GM21737 (cell line): ENCODE measurements at regions not wholly inside any gene's neighbourhood (a gene's known extent, or its start where the extent isn't known, plus 50 kb on each side); places are given as distances from the start of the nearest gene placed in this dataset.

Experiments used
- ATAC-seq: cut with Tn5 transposase; IDR thresholded peaks from one replicate; pipeline ENCODE4 v1.9.1; 2021; ENCODE audit warnings: mild to moderate bottlenecking, moderate library complexity; ENCODE audit not compliant: unreplicated experiment

DNA sequence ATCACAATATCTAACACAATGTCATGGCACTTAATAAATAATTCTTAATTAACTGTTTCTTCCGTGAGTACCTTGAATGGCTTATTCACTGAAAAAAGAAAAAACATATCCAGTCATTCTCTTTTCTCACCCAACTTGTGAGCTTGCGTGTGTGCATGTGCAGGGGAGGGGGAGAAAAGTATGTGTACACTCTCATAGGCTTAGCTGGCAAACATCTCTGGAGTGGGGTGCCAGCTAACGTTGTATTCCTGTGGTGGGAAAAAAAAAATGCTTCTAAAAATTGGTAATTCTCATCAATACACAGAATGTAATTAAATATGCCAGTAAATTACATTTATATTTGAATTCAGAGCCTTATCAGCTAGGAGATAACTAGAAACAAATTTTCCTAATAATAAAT lies 291.9 kb upstream of the NOX3 start:
- ATAC-seq, result no peak

- no peak for ATAC-seq
These were observed 285.3 kb upstream of the NOX3 start for GRCh38 chr6:155740781-155741399.

- no peak for ATAC-seq
These were observed 283.0 kb upstream of the NOX3 start for GRCh38 chr6:155738602-155739105.

DNA sequence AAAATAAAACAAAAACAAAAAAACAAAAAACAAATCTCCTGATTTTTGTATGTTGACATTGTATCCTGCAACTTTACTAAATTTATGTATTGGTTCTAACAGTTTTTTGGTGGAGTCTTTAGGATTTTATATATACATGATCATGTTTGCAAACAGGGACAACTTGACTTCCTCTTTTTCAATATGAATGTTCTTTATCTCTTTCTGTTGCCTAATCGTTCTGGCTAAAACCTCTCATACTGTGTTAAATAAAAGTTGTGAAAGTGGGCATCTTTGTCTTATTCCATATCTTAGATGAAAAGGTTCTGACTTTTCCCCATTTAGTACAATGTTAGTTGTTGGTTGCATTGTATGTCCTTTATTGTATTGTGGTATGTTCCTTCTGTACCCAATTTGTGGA lies 261.7 kb upstream of the NOX3 start:
- no peak for ATAC-seq

DNA sequence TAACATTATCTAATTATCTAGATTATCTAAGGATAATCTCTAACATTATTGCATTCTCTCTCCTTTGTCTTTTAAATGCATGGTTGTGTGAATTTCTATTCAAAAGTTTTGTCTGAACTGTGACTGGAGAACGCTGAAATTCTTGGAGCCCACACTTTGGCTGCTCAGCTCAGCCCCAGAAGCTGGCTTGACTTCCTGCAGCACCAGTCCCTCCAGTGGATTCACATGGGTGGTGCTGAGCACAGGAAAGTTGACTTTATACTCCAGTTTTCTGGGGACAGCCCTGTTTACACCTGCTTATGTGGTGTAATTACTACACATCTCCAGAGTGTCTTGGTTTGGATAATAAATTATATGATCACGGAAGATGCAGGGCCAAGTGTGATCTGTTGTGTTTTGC lies 255.1 kb upstream of the NOX3 start:
- ATAC-seq, result no peak

DNA sequence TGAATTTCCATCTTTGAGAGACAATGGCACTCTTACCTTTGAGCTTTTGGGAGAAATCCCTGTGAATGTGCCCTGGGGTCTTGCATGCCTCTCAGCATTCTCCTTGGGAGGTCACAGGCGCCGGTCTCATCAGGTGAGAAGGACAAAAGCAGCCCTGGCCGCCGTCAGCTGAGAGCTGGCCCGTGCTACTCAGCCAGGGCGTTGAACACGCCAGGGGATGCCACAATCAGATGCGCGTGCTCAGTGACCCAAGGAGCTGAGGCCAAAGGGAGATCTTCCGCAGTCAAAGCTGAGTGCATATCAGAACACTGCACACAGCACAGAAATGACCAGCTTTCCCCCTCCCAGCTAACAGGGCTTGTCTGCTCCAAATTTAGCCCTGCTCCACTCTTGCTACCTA lies 253.6 kb upstream of the NOX3 start:
- no peak for ATAC-seq

DNA sequence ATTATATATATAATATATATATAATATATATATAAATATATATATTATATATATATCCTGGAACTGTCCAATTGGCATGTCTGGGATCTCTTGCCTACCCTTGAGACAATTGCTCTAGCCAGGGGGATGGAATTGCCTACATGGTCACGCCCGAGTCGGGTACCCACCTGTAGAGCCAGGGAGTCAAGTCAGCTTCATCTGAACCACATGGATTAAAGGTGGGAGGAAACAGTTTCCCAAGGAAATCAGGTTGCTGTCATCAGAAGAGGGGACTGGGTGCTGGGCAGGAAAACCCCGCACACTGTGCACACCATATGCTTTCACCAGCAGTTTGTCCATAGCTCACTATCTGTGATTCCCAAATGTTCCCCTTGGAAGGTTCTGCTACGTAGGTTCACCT lies 252.5 kb upstream of the NOX3 start:
- ATAC-seq, result no peak

DNA sequence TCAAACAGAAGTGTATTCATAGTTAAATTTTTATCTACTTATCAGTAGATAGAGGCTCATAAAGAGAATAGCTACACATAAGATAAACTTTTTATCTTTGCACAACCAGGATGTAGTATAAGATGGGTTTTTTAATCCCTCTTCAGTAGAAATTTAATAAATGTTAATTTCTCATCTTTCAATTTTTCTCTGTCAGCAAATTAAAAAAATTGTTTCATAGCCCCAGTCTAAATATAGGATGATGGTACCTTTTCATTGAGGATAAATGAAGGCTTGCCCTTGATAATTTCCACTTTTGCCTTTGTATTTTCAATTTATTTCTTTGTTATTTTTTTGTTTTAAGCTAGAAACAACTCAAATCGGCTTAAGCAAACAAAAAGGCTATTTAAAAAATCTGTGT lies 251.2 kb upstream of the NOX3 start:
- no peak for ATAC-seq

DNA sequence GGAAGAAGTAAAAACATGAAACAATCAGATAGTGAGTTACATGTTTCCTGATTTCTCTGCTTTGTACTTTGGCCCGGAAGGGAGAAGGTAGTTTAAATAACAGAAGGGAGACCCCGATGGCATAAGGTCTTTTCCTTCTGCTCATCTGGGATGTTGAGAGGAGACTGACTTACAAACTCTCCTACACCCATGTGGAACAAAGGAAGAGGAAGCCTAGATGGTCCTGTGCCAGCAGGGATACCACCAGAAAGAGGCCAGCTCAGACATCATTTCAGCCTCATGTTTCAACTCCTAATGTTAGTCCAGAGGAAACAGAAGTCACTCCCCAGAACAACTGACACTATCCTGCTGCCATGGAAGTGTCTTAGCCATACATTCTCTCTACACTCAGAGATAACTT lies 250.7 kb upstream of the NOX3 start:
- no peak for ATAC-seq

- no peak for ATAC-seq
These were observed 245.7 kb upstream of the NOX3 start for GRCh38 chr6:155701342-155701741.

DNA sequence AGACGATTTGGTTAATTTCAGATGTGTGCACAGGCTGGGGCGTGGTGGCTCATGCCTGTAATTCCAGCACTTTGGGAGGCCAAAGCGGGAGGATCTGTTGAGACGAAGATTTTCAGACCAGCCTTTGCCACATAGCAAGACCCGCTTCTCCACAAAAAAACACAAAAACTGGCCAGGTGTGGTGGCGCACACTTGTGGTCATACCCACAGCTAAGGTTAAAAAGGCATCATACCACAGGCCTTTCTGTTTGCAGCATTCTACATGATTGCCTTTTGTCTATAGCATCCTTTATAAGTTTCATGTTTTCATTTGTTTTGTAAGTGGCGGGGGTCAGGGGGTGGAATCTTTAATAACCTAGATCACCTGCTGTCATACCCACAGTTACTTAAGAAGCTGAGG lies 239.9 kb upstream of the NOX3 start:
- no peak for ATAC-seq

DNA sequence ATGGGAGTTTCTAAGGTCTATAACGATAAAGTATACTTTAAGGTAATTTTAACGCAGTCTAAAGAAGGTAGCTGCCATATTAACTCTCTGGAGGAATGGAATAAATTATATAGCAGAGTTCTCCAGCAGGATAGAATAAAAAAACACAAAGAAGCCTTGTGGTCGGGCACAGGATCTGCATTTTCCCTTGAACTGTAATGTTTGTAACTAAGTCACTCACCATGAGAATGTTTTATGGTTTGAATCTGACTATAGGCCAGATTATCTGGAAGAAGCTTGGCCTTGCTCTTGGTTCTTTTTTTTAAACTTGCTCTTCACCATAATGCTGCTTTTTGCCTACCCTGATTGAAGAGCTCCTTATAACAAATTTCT lies 238.8 kb upstream of the NOX3 start:
- no peak for ATAC-seq

DNA sequence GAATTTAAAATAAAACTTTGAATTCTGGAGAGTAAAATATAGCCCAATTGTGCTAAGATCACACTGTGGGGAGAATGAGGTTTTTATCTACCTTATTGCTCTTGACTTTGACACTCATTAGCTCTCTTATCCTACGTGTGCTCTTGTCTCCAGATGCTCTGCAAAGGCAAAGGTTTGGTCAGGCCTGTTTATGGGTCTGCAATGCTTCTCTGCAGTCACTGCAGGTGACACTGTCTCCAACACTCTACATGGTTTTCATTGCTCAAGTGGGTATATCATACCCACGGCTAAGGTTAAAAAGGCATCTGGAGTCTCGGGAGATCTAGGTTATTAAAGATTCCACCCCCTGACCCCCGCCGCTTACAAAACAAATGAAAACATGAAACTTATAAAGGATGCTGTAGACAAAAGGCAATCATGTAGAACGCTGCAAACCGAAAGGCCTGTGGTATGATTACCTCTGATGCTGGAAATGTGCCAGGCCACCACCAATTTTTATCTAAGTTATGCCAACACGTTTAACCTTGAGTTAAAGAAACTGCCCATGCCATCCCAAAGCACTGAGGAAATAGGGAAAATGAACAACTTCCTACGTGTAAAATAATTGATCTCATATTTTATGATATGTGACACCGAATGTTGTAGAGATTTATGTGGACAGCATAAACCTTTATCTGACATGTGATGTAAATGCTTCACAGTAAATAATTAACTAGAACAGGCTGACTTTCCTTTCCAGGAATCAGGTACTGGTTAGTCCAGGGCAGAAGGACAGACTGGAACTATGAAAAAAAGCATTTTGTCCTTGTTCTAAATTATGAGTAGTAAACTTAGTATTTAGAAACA lies 238.2 kb upstream of the NOX3 start:
- no peak for ATAC-seq

- ATAC-seq, result no peak
These were observed 235.2 kb upstream of the NOX3 start for GRCh38 chr6:155690820-155691219.

DNA sequence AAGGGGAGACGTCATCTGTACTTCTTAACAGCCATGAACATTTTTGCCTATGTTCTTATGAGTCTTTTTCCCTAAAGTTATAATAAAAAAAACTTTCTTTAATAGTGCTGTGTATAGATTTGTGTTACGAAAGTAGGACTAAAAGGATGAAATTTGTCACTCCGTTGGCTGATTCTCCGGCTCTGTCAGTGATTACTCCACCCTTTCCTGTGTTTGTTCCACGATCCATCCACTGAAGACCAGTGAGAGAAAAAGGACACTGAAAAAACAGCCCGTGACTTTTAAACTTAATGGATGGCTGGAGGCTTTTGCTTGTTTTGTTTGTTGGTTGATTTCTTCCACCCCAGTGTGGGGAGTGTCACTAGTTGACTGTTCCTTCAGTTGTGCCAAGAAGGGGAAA lies 232.0 kb upstream of the NOX3 start:
- ATAC-seq, result no peak

GRCh38 chr6:155684416-155685196 lies 229.0 kb upstream of the NOX3 start:
- ATAC-seq, result no peak

DNA sequence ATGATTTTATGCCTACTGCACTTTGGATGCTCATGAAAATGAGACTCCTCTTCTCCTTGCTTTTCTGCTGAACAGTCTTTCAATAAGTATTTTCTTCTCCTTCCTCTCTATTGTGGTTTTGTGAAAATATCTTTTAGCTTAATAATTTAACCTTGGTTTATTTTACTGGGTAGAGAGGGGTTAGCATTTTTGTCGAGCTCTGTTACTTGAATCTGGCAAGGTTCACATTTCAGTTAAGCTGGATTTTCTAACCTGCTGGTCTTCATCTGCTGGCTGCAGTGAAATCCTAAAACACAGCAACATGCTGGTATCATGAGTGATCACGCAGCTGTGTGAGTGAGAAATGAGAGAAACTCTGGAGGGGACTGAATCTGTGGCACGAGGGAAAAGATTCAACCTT lies 222.7 kb upstream of the NOX3 start:
- no peak for ATAC-seq

- no peak for ATAC-seq
These were observed 220.7 kb upstream of the NOX3 start for GRCh38 chr6:155676346-155676745.

- no peak for ATAC-seq
These were observed 215.0 kb upstream of the NOX3 start for GRCh38 chr6:155670655-155671054.

DNA sequence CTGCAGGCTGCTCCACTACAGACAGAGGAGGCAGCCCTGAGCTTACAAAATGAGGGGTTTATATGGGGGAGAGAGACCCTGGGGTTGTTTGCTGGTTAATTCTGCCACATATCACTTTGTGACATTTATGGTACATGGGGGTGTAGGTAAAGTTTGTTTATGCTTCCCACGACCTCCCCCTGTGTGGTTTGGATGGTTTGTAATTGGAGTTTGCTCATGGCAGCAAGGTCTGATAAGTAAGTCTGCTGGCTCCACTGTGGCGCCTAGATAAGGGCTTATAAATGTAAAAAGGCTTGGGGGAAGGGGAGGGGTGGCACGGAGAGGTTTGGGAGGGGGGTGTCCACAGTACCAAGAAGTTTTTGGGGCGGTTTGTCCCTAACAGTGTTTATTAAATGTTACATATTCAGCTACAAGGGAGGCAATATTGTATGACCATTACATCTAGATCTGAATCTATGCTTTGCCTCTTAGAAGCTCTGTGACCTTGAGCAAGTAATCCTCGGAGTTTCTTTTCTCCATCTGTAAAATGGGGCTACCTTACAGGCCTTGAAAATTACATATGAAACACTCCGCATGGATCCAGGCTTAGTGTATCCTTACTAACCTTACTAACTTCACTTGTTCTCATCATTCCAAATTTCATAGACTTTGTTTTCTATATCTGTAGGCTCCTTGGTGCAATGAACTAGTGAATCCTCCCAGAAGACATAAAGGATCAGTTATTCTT lies 204.8 kb upstream of the NOX3 start:
- no peak for ATAC-seq

GRCh38 chr6:155656024-155656423 lies 200.4 kb upstream of the NOX3 start:
- no peak for ATAC-seq
